HEK293T (cell line): ENCODE measurements at regions not wholly inside any gene's neighbourhood (a gene's known extent, or its start where the extent isn't known, plus 50 kb on each side); places are given as distances from the start of the nearest gene placed in this dataset.

ENCODE experiments used
- CTBP1 ChIP-seq: fragments of 450-650 bp; IDR thresholded peaks from 2 replicates; pipeline ENCODE4 v1.6.1; 2016; ENCODE audit warnings: borderline replicate concordance
- LEF1 ChIP-seq: fragments of 450-650 bp; IDR thresholded peaks from 2 replicates; pipeline ENCODE4 v1.6.1; 2017; ENCODE audit warnings: mild to moderate bottlenecking, borderline replicate concordance
- NFRKB ChIP-seq: fragments of 450-650 bp; IDR thresholded peaks from 2 replicates; pipeline ENCODE4 v1.6.1; 2016; ENCODE audit warnings: mild to moderate bottlenecking, moderate library complexity
- ZNF384 ChIP-seq: fragments of 450-650 bp; IDR thresholded peaks from 2 replicates; pipeline ENCODE4 v1.6.1; 2016

DNA sequence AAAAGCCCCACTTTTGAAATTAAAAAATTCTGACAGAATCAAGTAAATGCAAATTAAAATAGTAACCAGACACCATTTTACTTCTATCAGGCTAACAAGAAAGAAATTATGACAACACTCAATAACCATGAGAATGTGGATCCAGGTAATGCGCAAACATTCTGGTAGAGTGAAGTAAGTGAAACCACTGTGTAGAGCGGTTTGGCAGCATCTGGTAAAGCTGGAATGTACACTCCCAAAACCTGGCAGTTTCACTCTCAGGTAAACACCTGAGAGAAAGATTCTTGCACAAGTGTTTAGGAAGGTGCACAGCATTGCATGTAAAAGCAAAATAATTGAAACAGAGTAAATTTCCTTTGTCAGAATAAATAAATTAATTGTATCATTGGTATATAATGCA, 81.8 kb downstream of the TRIML1 start:
- TF ChIP-seq NFRKB (no peak), LEF1 (no peak), CTBP1 (no peak), ZNF384 (no peak)
